Sigmoid colon (tissue), 6 donors: ENCODE measurements at regions not wholly inside any gene's neighbourhood (a gene's known extent, or its start where the extent isn't known, plus 50 kb on each side); places are given as distances from the start of the nearest gene placed in this dataset.
"Not testable (repeated sequence)": the region's sequence is repeated elsewhere in the genome, so short reads cannot be mapped to it uniquely, and the experiment has no call there.

Experiments
- DNase-seq: peaks from one replicate; pipeline ENCODE4 v3.0.0-alpha.2; 2019
- H3K27ac ChIP-seq, 4 donors: fragments of 200-600 bp; sonication (generic); one replicate each; pipeline ENCODE4 v1.5.1; 2016 to 2019; ENCODE audit warnings: mild to moderate bottlenecking in 1 of 4
- H3K27me3 ChIP-seq, 3 donors: fragments of 200-600 bp; sonication (generic); one replicate each; pipeline ENCODE4 v1.5.1; 2019; ENCODE audit warnings: mild to moderate bottlenecking in 1 of 3
- H3K36me3 ChIP-seq, 4 donors: fragments of 200-600 bp; sonication (generic); one replicate each; pipeline ENCODE4 v1.5.1; 2016 to 2019
- H3K4me1 ChIP-seq, 4 donors: fragments of 200-600 bp; sonication (generic); one replicate each; pipeline ENCODE4 v1.5.1; 2017 to 2019
- H3K4me3 ChIP-seq, 4 donors: fragments of 200-600 bp; sonication (generic); one replicate each; pipeline ENCODE4 v1.5.1; 2017 to 2019; ENCODE audit warnings: mild to moderate bottlenecking in 2 of 4, moderate library complexity in 1 of 4
- H3K9me3 ChIP-seq, 4 donors: fragments of 200-600 bp in 3 of 4; sonication (generic) in 3 of 4; one replicate each; pipeline versions ENCODE4 v1.5.1 to v1.6.1; 2013 to 2019
- CTCF ChIP-seq, 4 experiments: fragments of 450-650 bp in 3 of 4; fragments of 200-600 bp in 1 of 4; IDR thresholded peaks; one replicate each; pipeline ENCODE4 v1.5.1; 2016 to 2019; ENCODE audit warnings: antibody characterized with exemption in 4 of 4, mild to moderate bottlenecking in 3 of 4, moderate library complexity in 2 of 4
- EP300 ChIP-seq, 4 donors: sonication (generic); formaldehyde crosslinking; IDR thresholded peaks; one replicate each; pipeline ENCODE4 v1.6.1; 2017; ENCODE audit warnings: antibody characterized with exemption in 4 of 4
- POLR2A ChIP-seq, 2 donors: fragments of 450-650 bp; IDR thresholded peaks; one replicate each; pipeline ENCODE4 v1.6.1; 2016; ENCODE audit warnings: antibody characterized with exemption in 2 of 2, mild to moderate bottlenecking in 2 of 2, moderate library complexity in 2 of 2
- POLR2AphosphoS5 ChIP-seq, 4 donors: sonication (generic); formaldehyde crosslinking; IDR thresholded peaks; one replicate each; pipeline ENCODE4 v1.6.1; 2017; ENCODE audit warnings: antibody characterized with exemption in 4 of 4
- WGBS, 2 donors: extraction: QIAGEN DNeasy Blood & Tissue Kit; methylation state at CpG; one replicate each; pipeline ENCODE4 v1.1.7; 2013; 5-methylcytosine and 5-hydroxymethylcytosine counted together
- intact Hi-C: fragments of 100-400 bp; cut with DNase I; formaldehyde crosslinking; loops from one replicate; pipeline ENCODE4 v1.15.1; 2023
- small RNA-seq, 3 donors: library from RNA; depleted of rRNA; stranded (forward); fragments of <200 nt; gene quantifications; one replicate each; pipeline ENCODE3, GENCODE V24; 2016
- donor health status: healthy with polysubstance abuse.
- donor health status: healthy.

- H3K27ac ChIP-seq = no peak overlapping the region
- H3K9me3 ChIP-seq = peaks cover 0 to 14% (median 0%) of the 10 kb centered on the region in 4 donors
- DNase-seq = no peak
- no peak for TF ChIP-seq EP300 (IDR thresholded peaks at IDR 0.05)
- WGBS, 2 donors = 76 to 84% methylated on average over 3 of the region's 3 CpGs
- H3K4me3 ChIP-seq = no peak overlapping the region
- intact Hi-C loops = no loop called here
- no peaks in the 10 kb centered on the region for H3K4me1 ChIP-seq
- no peaks in the 10 kb centered on the region for H3K36me3 ChIP-seq
- H3K27me3 ChIP-seq = no peaks in the 10 kb centered on the region
These were observed 77.4 kb upstream of the ALG10 start for GRCh38 chr12:33944703-33945437.

- H3K27ac ChIP-seq = no peak overlapping the region
- intact Hi-C loops = no loop called here
- WGBS, 2 donors = 74 to 78% methylated on average over 6 of the region's 6 CpGs
- H3K36me3 ChIP-seq = no peaks in the 10 kb centered on the region
- no peak for DNase-seq
- peaks cover 0 to 19% (median under 1%) of the 10 kb centered on the region in 4 donors for H3K9me3 ChIP-seq
- no peak overlapping the region for H3K4me3 ChIP-seq
- no peaks in the 10 kb centered on the region for H3K27me3 ChIP-seq
- no peak for TF ChIP-seq EP300 (IDR thresholded peaks at IDR 0.05)
- no peak for TF ChIP-seq POLR2AphosphoS5 (IDR thresholded peaks at IDR 0.05)
- no peak for TF ChIP-seq CTCF (IDR thresholded peaks at IDR 0.05)
- no peak for TF ChIP-seq POLR2A (IDR thresholded peaks at IDR 0.05)
- H3K4me1 ChIP-seq = no peaks in the 10 kb centered on the region
These were observed 76.9 kb upstream of the ALG10 start for GRCh38 chr12:33945438-33945784.

GRCh38 chr12:33966219-33966618, 56.1 kb upstream of the ALG10 start:
- H3K27me3 ChIP-seq, DNase-seq, H3K9me3 ChIP-seq, intact Hi-C loops, H3K4me3 ChIP-seq, H3K36me3 ChIP-seq, H3K27ac ChIP-seq, H3K4me1 ChIP-seq: not testable (repeated sequence)
- WGBS, 2 donors = 91 to 94% methylated on average over 7 of the region's 7 CpGs

GRCh38 chr12:33967760-33968159, 54.5 kb upstream of the ALG10 start:
- intact Hi-C loops = no loop called here
- Histone ChIP-seq H3K4me3 (no peak overlapping the region), H3K9me3 (no peaks in the 10 kb centered on the region), H3K36me3 (no peaks in the 10 kb centered on the region), H3K4me1 (no peaks in the 10 kb centered on the region), H3K27ac (no peak overlapping the region), H3K27me3 (no peaks in the 10 kb centered on the region)
- DNase-seq = no peak
- no peak for TF ChIP-seq CTCF (IDR thresholded peaks at IDR 0.05)
- no peak for TF ChIP-seq EP300 (IDR thresholded peaks at IDR 0.05)
- no peak for TF ChIP-seq POLR2A (IDR thresholded peaks at IDR 0.05)
- no peak for TF ChIP-seq POLR2AphosphoS5 (IDR thresholded peaks at IDR 0.05)
- WGBS, 2 donors = 74 to 82% methylated on average over 1 of the region's 1 CpG

Small RNA genes lying in the stretch of these regions (small RNA-seq; reads per million reads assigned to genes)
- 0 reads per million in 3 donors for gene RNU6-400P
- gene RNU6-472P = 0 reads per million in 3 donors
